Erythroblast (primary cell): ENCODE measurements at regions not wholly inside any gene's neighbourhood (a gene's known extent, or its start where the extent isn't known, plus 50 kb on each side); places are given as distances from the start of the nearest gene placed in this dataset.

ENCODE experiments used
- GATA1 ChIP-seq: IDR thresholded peaks from 2 replicates; pipeline ENCODE4 v1.6.1; 2011; ENCODE audit warnings: low read depth, mild to moderate bottlenecking, control low read depth, low read length, moderate library complexity
- POLR2A ChIP-seq: IDR thresholded peaks from 2 replicates; pipeline ENCODE4 v1.6.1; 2011; ENCODE audit warnings: mild to moderate bottlenecking, low read length

GRCh38 chr7:82629583-82629982, 186.0 kb upstream of the CACNA2D1 start:
- no peak for TF ChIP-seq POLR2A
- no peak for TF ChIP-seq GATA1
